ENCODE measurements at regions not wholly inside any gene's neighbourhood (a gene's known extent, or its start where the extent isn't known, plus 50 kb on each side); places are given as distances from the start of the nearest gene placed in this dataset.

GRCh38 chr5:74497706-74498105 lies 142.8 kb downstream of the ENC1 start:
- no peak for TF ChIP-seq ZNF488 (tag by site-specific recombination; IDR thresholded peaks at IDR 0.05)
- no peak for TF ChIP-seq EGR2 (tag by site-specific recombination; IDR thresholded peaks at IDR 0.05; ENCODE audit: low read depth)
- TF ChIP-seq ATF2 (tag by site-specific recombination; IDR thresholded peaks at IDR 0.05; ENCODE audit: low read depth), result no peak
- no peak for TF ChIP-seq ZNF704 (tag by site-specific recombination; IDR thresholded peaks at IDR 0.05)
- TF ChIP-seq REST (tag by site-specific recombination; IDR thresholded peaks at IDR 0.05), result no peak
- TF ChIP-seq GLIS1 (tag by site-specific recombination; IDR thresholded peaks at IDR 0.05), result no peak
- no peak for TF ChIP-seq ZNF792 (tag by site-specific recombination; IDR thresholded peaks at IDR 0.05)
- no peak for TF ChIP-seq ZNF610 (tag by site-specific recombination; IDR thresholded peaks at IDR 0.05; ENCODE audit: borderline replicate concordance)
- no peak for TF ChIP-seq SCRT1 (tag by site-specific recombination; IDR thresholded peaks at IDR 0.05; ENCODE audit: borderline replicate concordance)
- TF ChIP-seq TCF7L2 (IDR thresholded peaks at IDR 0.05; ENCODE audit: borderline replicate concordance, low read depth, low read length), result no peak
- no peak for TF ChIP-seq PRDM4 (tag by site-specific recombination; IDR thresholded peaks at IDR 0.05)
- TF ChIP-seq ZNF292 (tag by site-specific recombination; IDR thresholded peaks at IDR 0.05; ENCODE audit: borderline replicate concordance, low read depth), result no peak
- no peak for TF ChIP-seq ZNF214 (tag by site-specific recombination; IDR thresholded peaks at IDR 0.05; ENCODE audit: borderline replicate concordance)
- no peak for TF ChIP-seq ZNF513 (tag by site-specific recombination; IDR thresholded peaks at IDR 0.05)
- TF ChIP-seq ZNF416 (tag by site-specific recombination; IDR thresholded peaks at IDR 0.05), result no peak
- no peak for TF ChIP-seq ZNF174 (tag by site-specific recombination; IDR thresholded peaks at IDR 0.05)
- TF ChIP-seq YY2 (tag by site-specific recombination; IDR thresholded peaks at IDR 0.05), result no peak
- H3K4me3 ChIP-seq (ENCODE audit: low read depth, low read length), result no peak overlapping the region
- ChIA-PET CTCF (interaction anchor here (0.9 to 1.0 kb wide), 2 partner anchors 15 to 80 kb away, joined by 3 read pairs; no protein-coding TSS in a partner anchor), POLR2A (no interaction called here)
- peaks cover 11% of the 10 kb centered on the region for H3K4me1 ChIP-seq (ENCODE audit: control insufficient read depth, insufficient read depth, low read length)
- H3K9me3 ChIP-seq (ENCODE audit: control insufficient read depth, insufficient read depth, low read depth, low read length), result no peaks in the 10 kb centered on the region
- no peak overlapping the region for H3K27ac ChIP-seq (ENCODE audit: extremely low read depth, low read depth, low read length)
- no peaks in the 10 kb centered on the region for H3K36me3 ChIP-seq (ENCODE audit: control insufficient read depth in 2 of 2, insufficient read depth in 1 of 2, low read length in 2 of 2)

Data from HEK293 (cell line).